Activated naive CD4-positive, alpha-beta T cell treated with Interleukin-2 at 50 U/mL for 16 hours (primary cell): ENCODE measurements at regions not wholly inside any gene's neighbourhood (a gene's known extent, or its start where the extent isn't known, plus 50 kb on each side); places are given as distances from the start of the nearest gene placed in this dataset.
A peak's percentile ranks its signal among the peaks of the same experiment; 100 is the strongest.
"Not testable (repeated sequence)": the region's sequence is repeated elsewhere in the genome, so short reads cannot be mapped to it uniquely, and the experiment has no call there.

Experiments used
- DNase-seq: peaks from one replicate; pipeline ENCODE4 v3.0.0-alpha.2; 2020

- DNase-seq: not testable (repeated sequence)
Measured at GRCh38 chr16:21487956-21488355, 111.4 kb upstream of the METTL9 start.

GRCh38 chr16:21499046-21499445 is 100.3 kb upstream of the METTL9 start:
- DNase-seq: not testable (repeated sequence)

GRCh38 chr16:21501223-21501868 is 98.0 kb upstream of the METTL9 start:
- peak; percentile 73 for DNase-seq

GRCh38 chr16:21501869-21502667 is 97.3 kb upstream of the METTL9 start:
- peak; percentile 88 for DNase-seq

GRCh38 chr16:21503574-21503920 is 95.8 kb upstream of the METTL9 start:
- DNase-seq: peak; percentile 1

- peak; percentile 1 for DNase-seq
Measured at GRCh38 chr16:21503941-21504832, 95.2 kb upstream of the METTL9 start.

- DNase-seq: peak; percentile 1
Measured at GRCh38 chr16:21505751-21506520, 93.4 kb upstream of the METTL9 start.

- peak; percentile 41 for DNase-seq
Measured at GRCh38 chr16:21506857-21507456, 92.4 kb upstream of the METTL9 start.

GRCh38 chr16:21507631-21508305 is 91.6 kb upstream of the METTL9 start:
- DNase-seq: not testable (repeated sequence)

GRCh38 chr16:21508661-21509436 is 90.5 kb upstream of the METTL9 start:
- not testable (repeated sequence) for DNase-seq

- DNase-seq: not testable (repeated sequence)
Measured at GRCh38 chr16:21509437-21510086, 89.8 kb upstream of the METTL9 start.

- DNase-seq: not testable (repeated sequence)
Measured at GRCh38 chr16:21510869-21511255, 88.5 kb upstream of the METTL9 start.

- DNase-seq: not testable (repeated sequence)
Measured at GRCh38 chr16:21511315-21512210, 87.8 kb upstream of the METTL9 start.

GRCh38 chr16:21512280-21513192 is 86.8 kb upstream of the METTL9 start:
- not testable (repeated sequence) for DNase-seq

GRCh38 chr16:21513337-21513741 is 86.0 kb upstream of the METTL9 start:
- not testable (repeated sequence) for DNase-seq

GRCh38 chr16:21513812-21514473 is 85.4 kb upstream of the METTL9 start:
- not testable (repeated sequence) for DNase-seq

- not testable (repeated sequence) for DNase-seq
Measured at GRCh38 chr16:21514474-21514840, 84.9 kb upstream of the METTL9 start.
